UCSD-AML1 (cell line): ENCODE measurements at regions not wholly inside any gene's neighbourhood (a gene's known extent, or its start where the extent isn't known, plus 50 kb on each side); places are given as distances from the start of the nearest gene placed in this dataset.

Experiments used
- DNase-seq: peaks from one replicate; lab custom pipeline; 2025; ENCODE audit not compliant: unreplicated experiment; lab: John Stamatoyannopoulos, UW

DNA sequence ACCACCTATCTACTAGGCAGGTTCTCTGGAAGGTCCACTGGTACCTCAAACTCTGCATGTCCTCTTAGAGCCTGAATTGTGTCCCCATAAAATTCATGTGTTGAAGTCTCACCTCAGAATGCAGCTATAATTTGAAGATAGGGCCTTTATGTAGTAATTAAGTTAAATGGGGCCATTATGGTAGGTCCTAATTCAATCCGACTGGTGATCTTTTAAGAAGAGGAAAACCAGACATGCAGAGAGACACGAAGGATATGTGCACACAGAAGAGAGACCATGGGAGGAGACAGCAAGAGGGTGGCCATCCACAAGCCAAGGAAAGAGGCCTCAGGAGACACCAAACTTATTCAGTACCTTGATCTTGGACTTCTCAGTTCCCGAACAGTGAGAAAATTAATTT, 345.4 kb downstream of the ENC1 start:
- DNase-seq, result no peak

DNA sequence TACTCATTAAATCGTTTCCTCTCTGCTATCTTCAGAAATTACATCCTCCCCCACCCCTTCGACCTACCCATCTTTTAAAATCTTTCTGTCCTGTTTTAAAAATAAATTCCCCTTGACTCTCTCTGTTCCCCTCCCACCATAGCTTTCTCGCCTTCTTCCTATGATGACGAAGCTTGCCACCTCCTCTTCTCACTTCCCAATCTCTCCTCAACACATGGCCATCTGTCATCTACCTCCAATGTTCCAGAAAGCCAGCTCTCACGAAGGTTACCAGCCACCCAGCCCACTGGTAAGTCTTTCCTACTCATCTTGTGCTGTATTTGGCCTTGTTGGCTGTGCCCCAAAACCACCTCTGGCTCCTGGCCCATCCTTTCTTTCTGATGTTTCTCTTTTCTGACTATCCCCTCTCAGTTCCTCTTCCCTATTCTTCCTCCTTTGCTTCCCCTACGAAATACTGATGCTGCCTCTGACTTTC, 346.3 kb downstream of the ENC1 start:
- no peak for DNase-seq

DNA sequence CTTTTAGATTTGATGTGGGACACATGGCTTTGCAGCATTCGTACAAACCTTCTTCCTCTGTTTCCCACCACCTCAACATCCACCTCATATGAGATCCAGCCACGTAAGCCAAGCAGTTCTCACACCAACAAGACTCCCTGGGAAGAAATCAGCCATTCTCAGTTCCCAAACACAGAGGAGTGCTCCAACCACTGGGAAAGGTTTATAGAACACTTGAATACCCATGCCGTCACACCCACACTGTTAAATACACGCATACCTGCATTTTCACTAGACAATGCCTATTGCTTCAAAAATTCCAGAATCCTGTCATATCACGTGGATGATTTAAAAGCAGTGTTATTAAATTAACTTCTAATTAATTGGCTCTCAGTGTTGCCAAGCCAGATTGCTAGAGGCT, 347.3 kb downstream of the ENC1 start:
- no peak for DNase-seq

DNA sequence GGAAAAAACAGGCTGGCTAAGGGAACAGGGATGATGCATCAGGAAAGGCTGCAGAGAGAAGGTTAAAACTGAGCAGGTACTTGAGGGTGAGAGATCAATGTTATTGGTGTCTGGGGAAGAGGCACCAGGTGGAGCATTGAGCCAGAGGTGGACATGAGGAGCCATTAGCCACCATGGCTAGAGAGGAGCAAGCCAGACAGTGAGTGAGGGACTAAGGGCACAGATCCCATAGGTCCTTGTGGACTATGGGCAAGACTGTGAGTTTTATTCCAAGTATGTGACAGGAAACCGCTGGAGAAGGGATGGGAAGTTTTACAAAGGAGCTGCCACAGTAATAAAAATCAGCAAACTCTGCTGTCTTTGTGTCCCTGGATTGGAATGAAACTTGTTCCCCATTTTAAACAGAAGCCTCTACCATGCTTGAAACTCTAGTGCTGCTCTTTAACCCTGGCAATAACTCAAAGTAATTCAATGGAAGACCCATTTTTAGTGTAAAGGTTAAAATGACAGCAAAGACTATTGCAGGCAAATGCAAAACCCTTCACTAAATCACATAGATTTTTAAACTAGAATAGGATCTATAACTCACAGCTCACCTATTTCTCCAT, 349.8 kb downstream of the ENC1 start:
- DNase-seq, result no peak

DNA sequence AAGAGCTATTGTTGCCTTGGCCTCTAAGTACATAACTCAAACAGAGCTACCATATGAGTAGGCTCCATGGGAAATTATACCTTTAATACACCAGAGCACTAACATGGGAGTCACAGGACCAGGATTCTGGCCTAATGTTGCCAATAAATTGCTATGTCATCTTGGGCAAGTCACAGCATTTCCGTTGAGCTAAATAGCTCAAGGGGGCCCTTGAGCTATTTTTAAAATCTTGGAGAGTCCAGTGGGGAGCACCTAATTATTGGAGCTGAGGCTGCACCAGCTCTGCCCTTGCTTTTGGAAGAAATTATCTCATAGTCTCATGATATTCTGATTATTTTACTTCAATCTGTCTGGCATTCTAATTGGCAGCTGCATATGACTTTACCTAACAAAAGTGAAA, 350.8 kb downstream of the ENC1 start:
- no peak for DNase-seq

DNA sequence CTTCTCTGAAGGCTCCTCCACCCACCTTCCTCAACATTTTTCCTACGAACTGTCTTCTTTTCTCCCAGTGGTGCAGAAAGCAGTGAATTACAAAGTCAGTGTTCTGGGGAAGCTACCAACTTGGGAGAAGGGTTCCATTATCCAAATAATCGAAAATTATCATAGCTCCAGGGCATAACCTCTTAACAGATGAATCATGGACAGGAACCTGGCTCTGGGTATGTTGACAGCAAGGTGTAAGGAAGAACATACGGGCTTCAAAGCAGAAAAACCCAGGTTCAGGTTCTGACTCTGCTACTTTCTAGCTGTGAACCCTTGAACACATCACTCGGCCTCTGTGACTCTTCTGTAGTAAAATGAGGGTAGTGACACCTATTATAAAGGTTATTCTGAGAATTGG, 351.3 kb downstream of the ENC1 start:
- DNase-seq, result no peak

DNA sequence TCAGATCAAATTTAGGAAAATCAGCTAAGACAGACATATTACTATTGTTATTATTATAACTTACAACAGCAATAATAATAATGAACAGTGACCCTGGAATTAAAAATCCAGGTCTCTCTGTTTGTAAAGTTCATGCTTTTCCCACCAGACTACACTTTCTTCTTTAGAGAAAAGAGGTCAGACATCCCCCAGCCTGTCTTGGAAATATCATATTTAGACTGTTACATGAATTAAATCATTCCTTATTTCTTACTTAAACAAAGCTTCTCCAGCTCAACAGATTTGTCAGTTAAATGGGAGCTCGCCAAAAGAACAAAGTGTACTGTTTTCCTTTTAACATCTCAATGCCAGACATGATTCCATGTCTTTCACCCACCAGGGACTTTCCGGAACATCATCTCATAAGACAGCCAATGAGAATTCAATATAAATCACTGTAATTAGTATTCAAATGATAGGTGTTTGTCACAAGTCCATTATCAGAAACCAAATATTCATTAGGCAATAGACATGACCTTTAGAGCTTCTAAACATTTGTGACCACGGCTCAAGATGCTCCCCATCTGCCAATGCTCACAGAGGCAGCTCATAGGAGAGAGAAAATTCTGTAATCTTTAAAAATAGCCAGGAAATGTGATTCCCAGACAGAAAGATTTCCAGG, 351.9 kb downstream of the ENC1 start:
- no peak for DNase-seq

DNA sequence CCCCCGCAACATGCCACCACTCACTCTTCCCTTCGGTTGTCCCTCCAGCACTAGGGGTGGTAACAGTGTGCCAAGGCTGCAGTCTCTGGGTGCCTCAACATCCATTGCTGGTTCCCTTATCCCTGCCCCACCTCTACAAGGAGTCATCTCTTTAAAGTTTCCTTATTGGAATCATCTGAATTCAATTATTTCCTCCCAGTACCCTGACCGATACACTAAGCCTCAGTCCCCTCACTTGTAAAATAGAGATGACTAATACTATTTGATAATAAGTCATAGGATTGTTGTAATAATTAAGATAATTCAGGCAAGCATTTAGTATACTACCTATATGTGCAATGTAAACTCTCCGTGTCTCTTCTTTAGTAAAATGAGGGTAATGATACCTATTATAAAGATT, 352.5 kb downstream of the ENC1 start:
- DNase-seq, result no peak

DNA sequence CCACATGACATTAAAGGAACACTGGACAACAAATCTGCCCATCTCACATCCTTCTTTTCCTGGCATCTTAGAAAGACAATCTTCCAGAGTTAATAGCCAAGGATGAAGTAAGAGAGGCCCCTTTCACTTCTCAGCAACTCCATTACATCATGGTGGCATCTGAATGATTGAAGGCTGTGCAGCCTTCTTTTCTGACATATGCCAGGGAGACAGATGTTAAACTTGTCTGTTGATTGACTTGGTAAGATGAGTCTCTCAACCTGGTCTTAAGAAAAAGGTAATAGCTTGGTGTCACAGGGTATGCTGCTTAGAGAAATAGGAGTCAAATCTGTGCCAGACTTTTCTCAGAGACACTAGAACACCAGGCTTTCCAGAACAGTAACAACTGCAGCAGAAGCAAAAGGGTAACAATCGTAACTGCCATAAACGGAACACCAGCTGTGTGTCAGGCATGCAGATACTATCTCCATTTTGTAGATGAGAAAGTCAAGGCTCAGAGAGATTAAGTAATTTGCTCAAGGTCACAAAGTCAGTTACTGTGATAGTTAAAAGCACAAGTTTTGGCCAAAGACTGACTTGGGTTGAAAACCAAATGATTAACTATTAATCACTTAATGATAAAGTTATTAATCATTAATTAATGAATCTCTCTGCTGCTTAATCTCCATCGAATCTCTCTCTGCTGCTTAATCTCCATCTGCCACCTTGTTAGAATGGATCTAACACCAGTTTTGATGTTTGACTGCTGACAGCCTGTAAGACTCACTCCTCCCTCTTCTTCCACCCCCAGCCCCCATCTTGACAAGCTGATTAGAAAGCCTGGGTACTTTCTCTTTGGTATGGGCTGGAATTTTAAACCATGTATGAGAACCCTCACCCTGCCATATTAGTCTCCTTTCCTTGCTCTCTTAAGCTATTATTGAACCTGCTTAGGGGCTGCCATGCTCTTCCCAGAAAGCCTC, 353.5 kb downstream of the ENC1 start:
- no peak for DNase-seq

DNA sequence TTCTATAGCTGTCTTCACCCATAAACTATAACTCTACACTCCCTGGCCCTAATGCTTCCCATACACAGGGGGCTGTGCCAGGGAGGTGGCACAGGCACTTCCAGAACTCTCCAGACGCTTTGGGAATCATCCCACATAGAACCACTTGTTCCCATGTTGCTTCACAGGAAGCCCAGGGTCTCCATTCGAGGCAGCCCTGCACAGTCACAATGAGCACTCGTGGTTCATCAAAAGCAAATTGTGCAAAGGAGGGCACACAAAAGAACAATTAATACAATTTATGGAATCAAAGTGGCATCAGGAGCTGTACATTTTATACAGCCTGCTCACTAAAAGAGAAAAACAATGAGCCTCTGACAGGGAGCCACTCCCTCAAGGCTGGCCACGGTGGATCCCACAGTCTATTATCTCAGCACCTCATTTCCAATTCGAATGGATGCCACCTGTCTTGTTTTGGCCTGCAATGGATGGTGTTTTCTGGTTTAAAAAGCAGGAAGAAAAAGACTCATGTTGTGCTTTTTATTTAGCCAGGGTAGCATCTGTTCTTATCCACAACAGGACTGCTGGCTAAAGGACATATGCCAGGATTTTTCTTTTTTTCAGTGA, 354.8 kb downstream of the ENC1 start:
- no peak for DNase-seq

DNA sequence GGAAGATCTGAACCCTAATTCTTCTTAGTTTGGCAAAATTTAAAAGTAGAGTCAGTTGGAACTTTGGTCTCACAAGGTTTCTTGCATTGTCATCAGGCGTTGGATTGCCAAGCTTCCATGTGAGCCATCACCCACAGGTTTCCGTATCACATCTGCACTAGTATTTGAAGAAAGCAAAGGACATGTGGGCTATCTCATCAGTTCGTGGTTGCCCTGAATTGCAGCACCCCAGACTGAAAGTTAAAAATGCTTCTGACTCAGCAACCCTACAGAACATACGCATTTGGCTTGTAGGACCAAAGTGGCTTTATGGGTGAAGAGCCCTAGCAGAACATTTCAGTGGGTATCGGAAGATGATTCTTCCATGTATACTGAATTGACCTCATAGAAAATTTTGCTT, 358.0 kb downstream of the ENC1 start:
- no peak for DNase-seq

DNA sequence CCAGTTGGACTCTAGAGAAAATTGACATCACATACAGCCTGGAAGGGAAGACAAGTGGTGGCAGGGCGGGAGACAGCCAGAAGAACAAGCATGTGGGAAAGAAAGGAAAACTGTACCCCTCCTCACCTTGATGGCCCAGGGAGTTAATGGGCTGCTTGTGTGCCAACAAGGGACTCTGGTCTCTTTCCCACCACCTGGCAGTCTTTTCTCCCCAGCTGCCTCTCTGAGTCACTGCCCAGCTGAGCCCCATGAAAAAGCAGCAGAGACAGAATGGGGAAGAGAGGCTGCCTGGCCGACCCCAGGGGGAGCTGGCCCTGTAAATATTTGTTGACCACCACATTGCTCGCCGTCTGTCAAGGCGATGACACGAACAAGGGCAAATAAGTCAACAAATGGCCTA, 359.4 kb downstream of the ENC1 start:
- DNase-seq, result no peak

DNA sequence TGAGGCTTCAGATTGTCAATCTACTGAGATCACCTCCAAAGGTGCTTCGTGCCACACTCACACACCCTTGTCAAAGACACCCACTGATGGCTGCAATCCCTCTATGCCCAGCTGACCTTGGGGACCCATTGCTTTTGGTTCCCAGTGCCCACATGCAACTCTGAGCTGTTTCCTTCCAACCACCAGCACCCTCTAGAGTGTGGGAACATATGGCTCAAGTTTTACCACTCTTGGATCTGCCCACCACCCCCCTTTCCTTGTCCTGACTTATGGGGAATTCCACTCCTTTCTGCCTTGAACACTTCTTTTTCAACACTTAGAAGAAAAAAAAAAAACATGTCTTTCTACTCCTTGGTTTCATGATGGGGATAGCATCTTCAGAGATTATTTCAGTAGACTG, 360.2 kb downstream of the ENC1 start:
- no peak for DNase-seq

DNA sequence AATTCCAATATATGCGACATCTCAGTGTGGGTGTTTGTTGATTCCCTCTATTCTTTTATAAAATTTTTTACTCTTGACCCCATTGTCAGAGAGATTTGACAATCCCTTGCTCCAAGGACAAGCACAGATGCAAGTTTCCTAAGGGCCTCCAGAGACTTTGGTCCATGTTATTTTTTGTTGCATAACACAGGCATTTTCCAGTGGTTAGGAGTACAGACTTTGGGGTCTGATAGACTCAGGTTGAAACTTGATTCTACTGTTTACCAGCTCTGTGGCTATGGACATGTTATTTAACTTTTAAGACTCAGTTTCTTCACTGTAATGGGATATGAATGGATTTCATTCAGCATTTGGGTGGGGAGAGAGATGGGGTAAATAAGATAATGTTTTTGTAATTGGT, 361.3 kb downstream of the ENC1 start:
- no peak for DNase-seq

DNA sequence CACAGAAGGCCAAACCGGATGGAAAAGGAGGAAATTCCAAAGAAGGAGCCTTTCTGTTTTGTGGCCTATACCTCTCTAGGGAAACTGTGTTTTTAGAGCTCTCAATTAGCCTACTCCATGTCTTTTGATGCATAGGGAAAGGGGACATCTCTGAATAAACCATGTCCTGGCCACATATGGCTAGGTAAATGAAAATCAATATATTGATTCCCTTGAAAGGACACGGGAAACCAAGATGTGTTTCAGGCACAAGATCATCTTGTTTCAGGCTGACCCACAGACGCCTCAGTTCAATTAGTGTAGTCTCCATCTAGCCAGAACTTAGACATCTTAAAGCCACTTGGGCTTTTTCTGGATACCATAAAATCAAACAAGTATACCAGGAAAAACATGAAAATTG, 363.1 kb downstream of the ENC1 start:
- no peak for DNase-seq

DNA sequence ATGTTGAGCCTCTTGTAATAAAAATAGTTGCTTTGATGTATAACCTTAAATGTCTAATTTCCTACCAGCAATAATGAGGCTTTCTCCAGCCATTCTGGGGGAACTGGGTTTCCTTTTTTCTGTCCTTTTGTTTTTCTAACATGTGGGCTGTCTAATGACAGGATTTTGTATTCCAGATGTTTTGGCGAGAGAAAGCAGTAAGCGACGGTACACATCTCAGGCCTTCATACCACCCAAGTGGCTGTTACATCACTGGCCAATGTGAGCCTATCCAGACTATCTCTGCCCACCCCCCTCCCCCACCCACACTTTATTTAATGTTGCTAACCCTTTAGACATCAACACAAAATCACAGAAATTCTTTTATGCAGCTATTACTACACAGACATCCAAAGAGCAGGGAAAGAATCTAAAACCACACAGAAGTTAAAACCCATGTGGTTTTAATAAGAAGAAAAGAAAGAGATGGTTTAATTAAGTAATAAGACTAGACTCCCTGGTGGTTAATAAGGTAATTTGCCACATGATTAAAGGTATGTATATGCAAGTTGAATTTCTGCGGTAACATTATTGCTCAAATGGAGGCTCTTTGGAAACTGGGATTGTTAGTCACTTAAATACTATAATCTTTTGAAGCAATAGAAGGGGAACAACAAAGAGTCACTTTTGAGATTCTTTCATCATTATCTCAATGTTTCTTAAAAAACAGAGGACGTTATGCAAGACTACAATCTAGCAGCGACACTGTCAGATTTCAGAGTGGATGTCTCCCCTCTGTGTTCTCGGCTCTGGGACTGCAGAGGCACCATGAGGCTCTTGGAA, 365.1 kb downstream of the ENC1 start:
- DNase-seq, result no peak

DNA sequence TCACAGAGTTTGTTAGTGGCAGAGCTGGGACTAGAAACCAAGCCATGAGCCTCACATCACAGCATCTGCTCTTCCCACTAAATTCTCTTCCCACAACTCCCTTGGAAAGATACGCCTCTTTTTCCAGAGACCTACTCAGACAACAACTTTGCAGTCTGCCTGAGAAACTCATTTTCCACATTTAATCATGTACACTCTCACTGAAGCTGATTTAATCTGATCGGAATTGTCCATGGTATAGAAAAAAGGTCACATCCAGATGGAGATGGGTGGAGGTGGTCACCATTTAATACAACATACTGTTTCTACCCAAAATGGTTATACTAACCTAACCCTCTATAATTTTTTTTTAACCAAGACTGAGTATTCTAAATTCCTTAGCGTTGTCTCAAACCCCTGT, 366.2 kb downstream of the ENC1 start:
- no peak for DNase-seq

DNA sequence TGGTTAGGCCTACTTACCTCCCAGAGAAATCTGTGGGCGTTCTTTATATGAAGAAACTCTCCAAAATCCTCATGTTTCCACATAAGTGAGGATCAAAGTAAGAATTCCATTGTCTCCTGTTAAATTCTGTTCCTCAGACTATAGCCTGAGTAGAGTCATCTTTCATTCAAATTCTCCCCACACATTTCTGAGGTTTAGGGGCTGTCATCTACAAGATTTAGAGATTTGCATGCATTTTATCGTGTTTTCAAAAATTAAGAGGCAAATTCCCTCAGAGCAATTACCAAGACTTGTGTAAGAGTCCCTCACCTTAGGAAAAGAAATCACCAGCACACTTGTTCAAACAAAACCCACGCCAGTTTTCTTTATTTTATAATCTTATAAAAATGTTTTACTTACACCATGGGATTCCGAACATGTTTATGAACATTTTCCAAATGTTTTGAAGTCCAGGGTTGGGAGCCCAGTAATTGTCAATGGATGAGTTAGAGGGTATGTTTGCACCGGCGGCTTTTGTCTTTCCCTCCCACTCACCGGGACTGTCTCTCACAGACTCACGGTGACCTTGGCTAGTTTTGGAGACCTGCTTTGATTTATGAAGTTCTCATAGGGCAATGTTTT, 367.6 kb downstream of the ENC1 start:
- DNase-seq, result no peak

DNA sequence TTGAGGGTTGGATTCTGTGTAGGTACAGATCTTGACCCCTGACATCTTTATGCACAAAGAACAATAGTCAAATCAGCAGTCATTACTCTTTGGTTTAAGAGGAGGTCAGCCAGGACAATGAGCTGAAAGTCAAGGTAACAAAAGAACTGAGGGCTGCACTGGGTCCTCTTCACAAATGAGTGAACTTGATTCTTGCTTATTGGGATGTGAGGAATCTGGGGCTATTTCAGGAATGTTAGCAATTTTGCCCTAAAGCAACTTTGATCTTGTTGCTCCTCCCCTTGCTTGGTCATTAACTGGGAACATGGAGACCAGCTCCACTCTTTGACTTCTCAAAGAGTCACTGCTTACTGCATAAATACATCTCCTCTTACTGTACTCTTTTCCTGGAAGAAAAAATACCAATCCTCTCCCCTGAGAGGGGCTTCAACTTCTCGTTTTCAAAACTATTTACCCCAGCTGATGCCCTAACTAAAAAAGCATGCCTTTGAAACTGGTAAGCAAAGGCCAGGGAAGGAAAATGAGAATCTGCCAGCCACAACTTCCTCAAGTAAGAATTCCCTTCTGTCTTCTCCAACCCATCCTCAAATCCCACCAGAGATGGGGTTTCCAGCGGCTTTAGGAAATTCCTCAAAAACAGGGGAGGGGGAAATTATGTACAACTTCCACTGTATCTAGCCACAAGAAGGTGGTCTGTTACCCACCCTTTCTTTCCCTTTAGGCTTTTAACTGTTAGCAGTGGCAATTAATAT, 368.3 kb downstream of the ENC1 start:
- DNase-seq, result no peak

DNA sequence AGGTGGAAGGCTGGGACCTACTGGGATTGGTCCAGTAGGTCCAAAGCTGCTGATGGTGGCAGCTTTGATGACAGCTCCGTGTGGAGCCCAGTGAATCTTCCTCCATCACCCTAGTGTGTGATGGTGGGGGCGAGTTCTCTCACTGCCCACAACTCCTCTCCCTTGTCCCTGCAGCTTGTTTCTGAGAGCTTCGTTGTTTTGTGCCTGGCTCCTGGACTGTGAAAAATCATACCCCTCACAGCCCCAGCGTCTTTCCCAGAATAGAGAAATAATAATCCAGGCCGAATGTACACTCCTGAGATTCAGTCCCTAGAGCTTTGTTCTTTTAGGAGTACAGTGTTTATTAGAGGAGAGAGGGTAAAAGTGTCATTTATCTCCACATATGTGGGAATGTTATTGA, 372.2 kb downstream of the ENC1 start:
- DNase-seq, result no peak
